Endothelial cell of umbilical vein (primary cell): ENCODE measurements at regions not wholly inside any gene's neighbourhood (a gene's known extent, or its start where the extent isn't known, plus 50 kb on each side); places are given as distances from the start of the nearest gene placed in this dataset.

Experiments used
- BruUV-seq: library from RNA; stranded (reverse); fragments of 400-500 nt; replicated peaks from 2 replicates; lab custom pipeline; 2021; lab: Mats Ljungman, UMichigan
- CTCF ChIA-PET: fragments of 300-600, 350-600 bp; sonication (Branson Sonifier 250); formaldehyde crosslinking; loops from one replicate; lab custom pipeline; 2021; ENCODE audit warnings: antibody characterized with exemption, inconsistent platforms; lab: Charles Lee
- POLR2A ChIA-PET: fragments of 300-600, 350-600 bp; sonication (Branson Sonifier 250); formaldehyde crosslinking; loops from one replicate; lab custom pipeline; 2021; ENCODE audit warnings: antibody characterized with exemption, inconsistent platforms; lab: Charles Lee
- DNase-seq: peaks from one replicate; pipeline ENCODE4 v3.0.0-alpha.2; 2011; ENCODE audit warnings: low read depth, low spot score
- FAIRE-seq: peaks from 2 replicates; lab custom pipeline; 2011; peaks lifted over from hg19 to GRCh38; lab: Jason Lieb, UNC
- H2AFZ ChIP-seq: 2 replicates; pipeline ENCODE4 v1.6.0; 2012; ENCODE audit warnings: low read depth, low read length, control low read depth, inconsistent platforms
- H3K27ac ChIP-seq: 2 replicates; pipeline ENCODE4 v1.5.1; 2011; ENCODE audit warnings: low read depth, mild to moderate bottlenecking, control low read depth, low read length, moderate library complexity; ENCODE audit not compliant: insufficient read depth
- H3K27me3 ChIP-seq, 2 experiments: 2 replicates each; pipeline versions ENCODE4 v1.6.0 to v1.6.1; 2011; ENCODE audit warnings: low read length in 2 of 2, mixed read lengths in 1 of 2; ENCODE audit not compliant: control insufficient read depth in 2 of 2, insufficient read depth in 2 of 2
- H3K36me3 ChIP-seq, 2 experiments: 2 replicates in 1 of 2; 3 replicates in 1 of 2; pipeline ENCODE4 v1.5.1; 2011; ENCODE audit warnings: low read length in 2 of 2, mild to moderate bottlenecking in 1 of 2, moderate library complexity in 1 of 2; ENCODE audit not compliant: control insufficient read depth in 2 of 2, insufficient read depth in 2 of 2; ENCODE audit errors: extremely low read depth in 1 of 2
- H3K4me1 ChIP-seq: 3 replicates; pipeline ENCODE4 v1.5.1; 2011; ENCODE audit warnings: mild to moderate bottlenecking, low read length; ENCODE audit not compliant: control insufficient read depth, insufficient read depth; ENCODE audit errors: extremely low read depth
- H3K4me2 ChIP-seq: 2 replicates; pipeline ENCODE4 v1.6.1; 2011; ENCODE audit warnings: low read length, control low read depth, mixed read lengths; ENCODE audit not compliant: insufficient read depth
- H3K4me3 ChIP-seq, 3 experiments: fragments of 200-600 bp in 1 of 3; sonication (generic), shearing (Covaris generic) in 1 of 3; replicated peaks in 1 of 3; 2 replicates each; pipeline ENCODE4 v1.5.1; 2011 to 2016; ENCODE audit warnings: control low read depth in 3 of 3, low read length in 3 of 3, mild to moderate bottlenecking in 2 of 3, inconsistent platforms in 1 of 3, low read depth in 1 of 3, moderate library complexity in 1 of 3; ENCODE audit not compliant: insufficient read depth in 1 of 3
- H3K79me2 ChIP-seq: 2 replicates; pipeline ENCODE4 v1.6.0; 2012; ENCODE audit warnings: low read length, inconsistent platforms; ENCODE audit not compliant: control insufficient read depth, insufficient read depth
- H3K9ac ChIP-seq: replicated peaks from 2 replicates; pipeline ENCODE3; 2011; ENCODE audit warnings: low read length, control low read depth; ENCODE audit not compliant: insufficient read depth; ENCODE audit errors: extremely low read depth
- H3K9me1 ChIP-seq: replicated peaks from 3 replicates; pipeline ENCODE4 v1.6.0; 2011; ENCODE audit warnings: mild to moderate bottlenecking, low read length; ENCODE audit not compliant: control insufficient read depth, insufficient read depth; ENCODE audit errors: extremely low read depth
- H3K9me3 ChIP-seq: replicated peaks from 2 replicates; pipeline ENCODE4 v1.5.1; 2012; ENCODE audit warnings: low read length, inconsistent platforms; ENCODE audit not compliant: control insufficient read depth, insufficient read depth
- H4K20me1 ChIP-seq: replicated peaks from 2 replicates; pipeline ENCODE3; 2011; ENCODE audit warnings: mild to moderate bottlenecking, low read length; ENCODE audit not compliant: control insufficient read depth, insufficient read depth; ENCODE audit errors: extremely low read depth
- CTCF ChIP-seq, 2 donors: IDR thresholded peaks; 1 replicate in 1 of 2; 2 replicates in 1 of 2; pipeline ENCODE4 v1.5.1; 2011; ENCODE audit warnings: low read length in 2 of 2, mild to moderate bottlenecking in 2 of 2, moderate library complexity in 2 of 2, control low read depth in 1 of 2, inconsistent platforms in 1 of 2, low read depth in 1 of 2; ENCODE audit not compliant: insufficient read depth in 1 of 2; ENCODE audit errors: extremely low read depth in 1 of 2
- EZH2 ChIP-seq: IDR thresholded peaks from 2 replicates; pipeline ENCODE4 v1.6.1; 2012; ENCODE audit warnings: borderline replicate concordance, low read depth, mild to moderate bottlenecking, moderate library complexity, low read length, inconsistent platforms; ENCODE audit not compliant: severe bottlenecking
- FOS ChIP-seq: IDR thresholded peaks from 2 replicates; pipeline ENCODE4 v1.6.1; 2011; ENCODE audit warnings: mild to moderate bottlenecking, low read length, moderate library complexity, borderline replicate concordance; ENCODE audit not compliant: insufficient read depth
- GATA2 ChIP-seq: IDR thresholded peaks from 2 replicates; pipeline ENCODE4 v1.7.0; 2011; ENCODE audit warnings: low read depth, mild to moderate bottlenecking, moderate library complexity, mixed read lengths, low read length; ENCODE audit not compliant: insufficient read length, insufficient read depth
- JUN ChIP-seq: IDR thresholded peaks from 2 replicates; pipeline ENCODE4 v1.6.1; 2011; ENCODE audit warnings: borderline replicate concordance, low read depth; ENCODE audit not compliant: insufficient read length, insufficient read depth
- MYC ChIP-seq: IDR thresholded peaks from one replicate; pipeline ENCODE4 v1.6.1; 2011; ENCODE audit warnings: mild to moderate bottlenecking, low read depth, low read length
- POLR2A ChIP-seq: IDR thresholded peaks from 2 replicates; pipeline ENCODE4 v1.6.1; 2012; ENCODE audit warnings: low read depth, mild to moderate bottlenecking, control low read depth, low read length
- POLR2AphosphoS5 ChIP-seq: IDR thresholded peaks from 2 replicates; pipeline ENCODE4 v1.6.1; 2012; ENCODE audit warnings: low read depth, mild to moderate bottlenecking, control low read depth, low read length, moderate library complexity; ENCODE audit not compliant: insufficient read depth
- dilution Hi-C: fragments of 300-500 bp; cut with MboI; formaldehyde crosslinking; loops from one replicate; pipeline ENCODE4 v1.15.0; 2019; ENCODE audit warnings: low sequenced_read_pairs; ENCODE audit not compliant: extremely low pct_ligation_motif_present
- intact Hi-C: fragments of 100-400 bp; cut with micrococcal nuclease; formaldehyde crosslinking; loops from one replicate; pipeline ENCODE4 v1.10.0; 2022
- TF ChIP-seq, protein P1 (sequence below): IDR thresholded peaks from 2 replicates; pipeline ENCODE4 v1.6.1; 2011; ENCODE audit not compliant: insufficient read depth, insufficient read length

GRCh38 chr1:118481126-118481525 lies 296.1 kb upstream of the SPAG17 start:
- Histone ChIP-seq H3K27ac (no peak overlapping the region), H3K9me1 (no peaks in the 10 kb centered on the region), H4K20me1 (no peaks in the 10 kb centered on the region), H3K4me3 (no peak overlapping the region), H2AFZ (no peak overlapping the region), H3K36me3 (no peaks in the 10 kb centered on the region), H3K4me1 (no peaks in the 10 kb centered on the region), H3K9me3 (no peaks in the 10 kb centered on the region), H3K9ac (no peak overlapping the region), H3K4me2 (no peak overlapping the region), H3K27me3 (no peaks in the 10 kb centered on the region), H3K79me2 (no peaks in the 10 kb centered on the region)
- intact Hi-C loops (no loop called here), dilution Hi-C loops (no loop called here)
- CTCF ChIA-PET = interaction anchor here (0.6 kb wide), 1 partner anchor 1426 kb away, joined by 3 read pairs; no protein-coding TSS in a partner anchor
- POLR2A ChIA-PET = no interaction called here
- no peak for DNase-seq
- TF ChIP-seq POLR2A (no peak), JUN (no peak), POLR2AphosphoS5 (no peak), FOS (no peak), MYC (no peak)
- TF ChIP-seq, protein P1, sequence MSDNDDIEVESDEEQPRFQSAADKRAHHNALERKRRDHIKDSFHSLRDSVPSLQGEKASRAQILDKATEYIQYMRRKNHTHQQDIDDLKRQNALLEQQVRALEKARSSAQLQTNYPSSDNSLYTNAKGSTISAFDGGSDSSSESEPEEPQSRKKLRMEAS = no peak
- FAIRE-seq = no peak
- BruUV-seq = no TSS peak

DNA sequence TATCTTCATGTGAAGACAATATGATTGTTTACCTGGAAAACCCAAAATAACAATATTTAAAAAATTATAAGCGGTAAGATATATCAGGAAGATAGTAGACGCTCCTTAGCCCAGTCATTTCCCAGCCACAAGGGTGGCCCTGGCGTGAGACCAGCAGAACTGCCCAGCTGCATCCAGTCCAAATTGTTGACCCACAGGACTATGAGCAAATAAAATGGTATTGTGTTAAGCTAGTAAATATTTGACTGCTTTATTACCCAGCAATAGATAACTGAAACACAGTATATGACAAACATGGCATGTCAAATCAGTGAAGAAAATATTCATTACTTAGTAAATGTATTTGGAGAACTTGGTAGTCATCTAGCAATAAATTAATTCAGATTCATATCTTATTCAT lies 294.3 kb upstream of the SPAG17 start:
- Histone ChIP-seq H3K27ac (no peak overlapping the region), H3K9me1 (no peaks in the 10 kb centered on the region), H2AFZ (no peak overlapping the region), H3K27me3 (no peaks in the 10 kb centered on the region), H4K20me1 (no peaks in the 10 kb centered on the region), H3K79me2 (no peaks in the 10 kb centered on the region), H3K36me3 (no peaks in the 10 kb centered on the region), H3K9me3 (no peaks in the 10 kb centered on the region), H3K4me2 (no peak overlapping the region), H3K9ac (no peak overlapping the region), H3K4me1 (no peaks in the 10 kb centered on the region), H3K4me3 (no peak overlapping the region)
- POLR2A ChIA-PET = no interaction called here
- FAIRE-seq (no peak), DNase-seq (no peak)
- TF ChIP-seq CTCF (IDR thresholded peaks at IDR 0.05; ENCODE audit: extremely low read depth in 1 of 2, insufficient read depth in 1 of 2, low read depth in 1 of 2, low read length in 2 of 2) (no peak), MYC (no peak), POLR2A (no peak), GATA2 (no peak), JUN (no peak), FOS (no peak), EZH2 (no peak)
- TF ChIP-seq, protein P1 = no peak
- no TSS peak for BruUV-seq
- dilution Hi-C loops (no loop called here), intact Hi-C loops (no loop called here)
- CTCF ChIA-PET = no interaction called here
